ENCODE measurements at regions not wholly inside any gene's neighbourhood (a gene's known extent, or its start where the extent isn't known, plus 50 kb on each side); places are given as distances from the start of the nearest gene placed in this dataset.
"Not testable (repeated sequence)": the region's sequence is repeated elsewhere in the genome, so short reads cannot be mapped to it uniquely, and the experiment has no call there.

DNA sequence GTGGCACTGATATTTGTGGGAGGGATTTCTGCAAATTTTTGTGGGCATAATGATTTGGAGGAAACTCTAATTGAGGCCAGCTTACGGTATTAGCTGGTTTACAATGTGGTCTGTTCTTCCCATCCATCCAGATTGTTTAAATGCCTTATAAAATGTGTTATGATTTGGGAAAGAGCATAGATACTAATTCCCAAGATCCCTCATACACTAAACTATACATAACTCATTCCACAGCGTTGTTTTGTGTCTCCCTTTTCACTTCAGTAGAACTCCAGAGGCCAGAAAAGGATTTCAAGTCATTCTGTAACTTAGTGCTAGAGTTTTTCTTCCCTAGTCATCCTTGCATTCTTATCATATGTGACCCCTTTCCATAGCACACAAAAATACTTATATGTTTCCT lies 292.6 kb upstream of the NT5E start:
- no peak overlapping the region for H3K27ac Mint-ChIP-seq
- DNase-seq (ENCODE audit: low spot score in 2 of 2) = no peak
- no peak for ATAC-seq
- no peaks in the 10 kb centered on the region for H3K4me1 Mint-ChIP-seq
- peaks cover 5% of the 10 kb centered on the region for H3K9me3 Mint-ChIP-seq
- no peak overlapping the region for H3K4me3 Mint-ChIP-seq
- no peaks in the 10 kb centered on the region for H3K36me3 Mint-ChIP-seq

GRCh38 chr6:85143676-85144075 lies 306.2 kb upstream of the NT5E start:
- DNase-seq (ENCODE audit: low spot score in 2 of 2) (no peak), ATAC-seq (no peak)
- no peak overlapping the region for H3K27ac Mint-ChIP-seq
- no peak overlapping the region for H3K4me3 Mint-ChIP-seq
- H3K36me3 Mint-ChIP-seq = no peaks in the 10 kb centered on the region
- H3K9me3 Mint-ChIP-seq = peaks cover 11% of the 10 kb centered on the region
- H3K4me1 Mint-ChIP-seq = no peaks in the 10 kb centered on the region

DNA sequence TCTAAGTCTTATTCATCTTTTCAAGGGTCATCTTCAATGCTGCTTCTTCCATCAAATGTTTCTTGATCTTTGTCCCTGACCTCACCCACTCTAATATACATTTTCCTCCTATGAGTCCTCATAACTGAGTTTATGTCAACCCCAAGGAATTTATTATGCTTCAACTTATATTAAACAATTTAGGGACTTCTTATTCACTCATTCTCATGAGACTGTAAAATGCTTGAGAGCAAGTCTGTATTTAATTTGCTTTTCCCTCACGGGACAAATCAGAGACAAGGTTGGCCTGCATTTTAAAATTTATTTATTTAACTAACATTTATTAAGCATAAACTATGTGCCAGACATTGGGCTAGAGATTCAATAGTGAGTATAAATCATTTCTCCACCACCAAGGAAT lies 312.0 kb upstream of the NT5E start:
- no peak overlapping the region for H3K27ac Mint-ChIP-seq
- H3K4me1 Mint-ChIP-seq = no peaks in the 10 kb centered on the region
- no peak for DNase-seq (ENCODE audit: low spot score in 2 of 2)
- no peaks in the 10 kb centered on the region for H3K36me3 Mint-ChIP-seq
- H3K4me3 Mint-ChIP-seq = no peak overlapping the region
- peaks cover 8% of the 10 kb centered on the region for H3K9me3 Mint-ChIP-seq
- no peak for ATAC-seq

DNA sequence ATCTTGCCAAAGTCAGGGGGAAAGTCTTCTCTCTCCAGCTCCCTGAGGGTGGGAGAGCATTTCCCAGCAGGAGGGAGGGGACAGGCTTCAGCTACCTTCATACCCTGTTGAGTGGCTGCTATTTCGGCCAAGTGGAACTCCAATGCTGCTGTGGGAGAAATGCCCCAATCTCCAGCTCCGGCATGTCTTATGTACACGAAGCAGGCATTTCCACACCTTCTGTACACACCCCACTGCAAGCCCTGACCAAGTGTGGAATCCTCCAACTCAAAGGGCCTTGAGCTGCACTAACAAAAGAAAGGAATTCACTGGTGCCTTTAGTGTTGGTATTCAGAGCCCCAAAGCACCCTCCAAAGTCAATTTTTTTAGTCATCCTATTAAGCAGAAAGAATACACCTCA lies 313.6 kb upstream of the NT5E start:
- no peak for ATAC-seq
- peaks cover 8% of the 10 kb centered on the region for H3K9me3 Mint-ChIP-seq
- no peaks in the 10 kb centered on the region for H3K4me1 Mint-ChIP-seq
- H3K4me3 Mint-ChIP-seq = no peak overlapping the region
- H3K27ac Mint-ChIP-seq = no peak overlapping the region
- no peaks in the 10 kb centered on the region for H3K36me3 Mint-ChIP-seq
- no peak for DNase-seq (ENCODE audit: low spot score in 2 of 2)

- Mint-ChIP-seq H3K36me3 (no peaks in the 10 kb centered on the region), H3K27ac (no peak overlapping the region), H3K4me3 (no peak overlapping the region), H3K9me3 (peaks cover 8% of the 10 kb centered on the region), H3K4me1 (no peaks in the 10 kb centered on the region)
- DNase-seq (ENCODE audit: low spot score in 2 of 2) (no peak), ATAC-seq (no peak)
These were observed 314.3 kb upstream of the NT5E start for GRCh38 chr6:85135376-85136094.

- DNase-seq (ENCODE audit: low spot score in 2 of 2) (no peak), ATAC-seq (no peak)
- no peak overlapping the region for H3K27ac Mint-ChIP-seq
- no peak overlapping the region for H3K4me3 Mint-ChIP-seq
- peaks cover 3% of the 10 kb centered on the region for H3K9me3 Mint-ChIP-seq
- no peaks in the 10 kb centered on the region for H3K36me3 Mint-ChIP-seq
- H3K4me1 Mint-ChIP-seq = no peaks in the 10 kb centered on the region
These were observed 315.7 kb upstream of the NT5E start for GRCh38 chr6:85134172-85134571.

DNA sequence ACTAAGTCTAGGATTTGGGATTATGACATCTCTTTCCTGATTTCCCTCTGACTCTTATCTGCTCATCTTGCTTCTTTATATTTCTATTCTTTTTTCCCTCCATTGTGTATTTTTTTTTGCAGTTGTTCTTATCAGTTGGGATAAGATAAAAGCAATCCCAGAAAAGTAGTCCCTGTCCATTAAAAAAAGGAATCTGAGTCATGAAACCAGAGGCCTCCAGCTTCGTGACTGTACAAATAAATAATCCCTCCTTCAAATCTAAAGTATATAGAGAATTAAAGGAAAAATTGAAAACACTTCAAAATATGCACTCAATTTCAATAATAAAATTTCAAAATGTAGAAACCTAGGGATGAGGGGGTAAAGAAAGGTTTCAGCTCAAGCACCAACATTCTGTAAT lies 317.8 kb upstream of the NT5E start:
- Mint-ChIP-seq H3K4me1 (no peaks in the 10 kb centered on the region), H3K36me3 (no peaks in the 10 kb centered on the region), H3K27ac (no peak overlapping the region), H3K9me3 (no peaks in the 10 kb centered on the region), H3K4me3 (no peak overlapping the region)
- ATAC-seq = no peak
- no peak for DNase-seq (ENCODE audit: low spot score in 2 of 2)

DNA sequence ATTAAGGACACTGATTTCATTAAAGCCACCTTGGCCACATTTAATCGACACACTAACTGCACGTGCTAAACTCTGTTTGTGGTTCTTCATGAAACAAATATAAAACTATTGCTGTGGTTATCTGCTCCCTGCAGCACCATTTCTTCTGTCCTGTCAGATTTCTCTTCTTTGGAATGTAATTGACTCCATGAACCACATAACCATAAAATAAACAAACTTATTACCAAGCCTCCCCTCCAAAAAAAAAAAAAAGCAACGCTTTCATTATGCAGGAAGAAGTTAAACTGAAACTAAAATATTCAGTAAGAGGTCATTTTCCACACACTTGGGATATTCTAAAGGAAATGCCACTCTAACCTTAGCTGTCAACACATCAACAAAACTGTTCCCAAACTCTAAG lies 319.1 kb upstream of the NT5E start:
- no peak overlapping the region for H3K27ac Mint-ChIP-seq
- no peaks in the 10 kb centered on the region for H3K4me1 Mint-ChIP-seq
- no peak for DNase-seq (ENCODE audit: low spot score in 2 of 2)
- no peaks in the 10 kb centered on the region for H3K36me3 Mint-ChIP-seq
- H3K9me3 Mint-ChIP-seq = no peaks in the 10 kb centered on the region
- no peak overlapping the region for H3K4me3 Mint-ChIP-seq
- no peak for ATAC-seq

DNA sequence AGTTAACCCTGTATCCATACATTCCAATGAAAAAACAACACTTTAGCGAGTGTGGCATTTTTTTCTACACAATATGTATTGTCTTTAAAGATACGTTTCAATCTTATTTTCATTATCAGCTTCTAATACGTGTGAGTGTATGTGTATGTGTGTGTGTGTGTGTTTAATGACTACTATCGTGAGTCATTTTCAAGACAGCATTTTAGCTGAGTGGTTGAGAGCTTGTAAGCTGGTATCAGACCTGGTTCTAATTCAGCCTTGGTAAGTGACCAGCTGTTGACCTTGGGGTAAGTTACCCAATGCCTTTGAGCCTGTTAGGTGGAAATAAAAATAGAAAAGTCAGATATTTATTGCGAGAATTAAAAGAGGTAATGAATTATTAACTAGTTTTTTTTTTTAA lies 320.0 kb upstream of the NT5E start:
- no peaks in the 10 kb centered on the region for H3K9me3 Mint-ChIP-seq
- ATAC-seq (no peak), DNase-seq (ENCODE audit: low spot score in 2 of 2) (no peak)
- no peak overlapping the region for H3K27ac Mint-ChIP-seq
- no peak overlapping the region for H3K4me3 Mint-ChIP-seq
- no peaks in the 10 kb centered on the region for H3K4me1 Mint-ChIP-seq
- no peaks in the 10 kb centered on the region for H3K36me3 Mint-ChIP-seq

DNA sequence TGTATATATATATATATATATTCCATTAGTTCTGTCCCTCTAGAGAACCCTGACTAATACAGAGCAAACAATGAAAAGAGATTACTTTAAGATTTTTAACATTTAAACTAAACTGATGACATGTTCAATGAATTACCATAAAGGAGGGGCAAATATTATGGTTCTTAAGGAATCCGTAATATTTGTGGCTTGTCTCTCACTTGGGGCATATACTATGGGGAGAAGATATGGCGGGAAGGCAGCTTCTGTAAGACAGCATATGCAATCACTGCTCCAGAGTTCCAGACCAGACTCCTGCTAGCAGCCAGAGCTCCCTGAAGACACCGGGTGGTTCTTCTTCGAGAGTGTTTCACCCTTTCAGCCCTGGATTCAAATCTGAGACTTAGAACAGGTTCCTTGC lies 321.1 kb upstream of the NT5E start:
- Mint-ChIP-seq H3K4me3 (no peak overlapping the region), H3K9me3 (no peaks in the 10 kb centered on the region), H3K27ac (no peak overlapping the region), H3K4me1 (no peaks in the 10 kb centered on the region), H3K36me3 (no peaks in the 10 kb centered on the region)
- DNase-seq (ENCODE audit: low spot score in 2 of 2) (no peak), ATAC-seq (no peak)

- not testable (repeated sequence) for H3K4me3 Mint-ChIP-seq; H3K9me3 Mint-ChIP-seq; H3K36me3 Mint-ChIP-seq; H3K27ac Mint-ChIP-seq; H3K4me1 Mint-ChIP-seq; DNase-seq (ENCODE audit: low spot score in 2 of 2); ATAC-seq
These were observed 321.6 kb upstream of the NT5E start for GRCh38 chr6:85128256-85128655.

DNA sequence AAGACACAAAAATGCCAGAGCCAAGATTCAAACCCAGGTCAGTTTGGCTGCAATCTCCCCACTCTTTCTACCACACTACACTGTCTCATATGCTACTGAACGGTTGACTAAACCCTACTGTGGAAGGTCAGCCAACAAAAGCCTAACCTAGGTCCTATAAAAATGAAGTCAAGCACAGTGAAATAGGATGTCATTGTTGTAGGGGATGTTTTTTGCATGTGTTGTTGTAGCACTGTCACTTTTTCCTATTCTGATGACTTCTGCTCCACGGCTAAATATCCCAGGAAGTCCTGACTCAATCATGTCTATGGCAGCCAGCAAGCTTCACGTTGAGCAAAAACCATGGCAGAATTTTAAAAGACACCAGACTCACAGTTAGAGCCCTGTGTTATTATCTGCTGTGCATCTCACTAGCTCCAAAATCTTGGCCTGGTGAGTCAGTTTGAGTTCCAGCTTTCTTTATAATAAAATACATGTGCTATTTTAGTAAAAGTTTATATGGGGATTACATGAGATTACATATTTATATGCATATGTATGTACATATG lies 322.1 kb upstream of the NT5E start:
- Mint-ChIP-seq H3K9me3 (no peaks in the 10 kb centered on the region), H3K27ac (no peak overlapping the region), H3K36me3 (no peaks in the 10 kb centered on the region), H3K4me3 (no peak overlapping the region), H3K4me1 (no peaks in the 10 kb centered on the region)
- ATAC-seq (no peak), DNase-seq (ENCODE audit: low spot score in 2 of 2) (no peak)

DNA sequence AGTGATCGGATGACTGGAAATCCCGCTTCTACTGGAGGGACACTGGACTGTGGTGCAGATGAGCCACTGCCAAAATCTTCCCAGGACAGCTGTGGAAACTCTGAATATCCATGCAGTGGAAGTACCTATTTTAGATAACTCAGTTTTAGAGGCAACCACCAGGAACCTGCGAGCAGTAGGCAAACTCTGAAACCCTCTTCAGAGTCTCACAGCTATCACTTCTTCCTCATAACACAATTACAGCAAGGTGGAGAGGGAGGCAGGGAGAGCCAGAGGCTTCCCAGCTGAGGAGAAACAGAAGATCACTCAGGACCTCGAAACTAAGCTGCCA lies 322.8 kb upstream of the NT5E start:
- H3K4me3 Mint-ChIP-seq = no peak overlapping the region
- no peaks in the 10 kb centered on the region for H3K4me1 Mint-ChIP-seq
- no peak overlapping the region for H3K27ac Mint-ChIP-seq
- DNase-seq (ENCODE audit: low spot score in 2 of 2) = no peak
- H3K9me3 Mint-ChIP-seq = no peaks in the 10 kb centered on the region
- no peaks in the 10 kb centered on the region for H3K36me3 Mint-ChIP-seq
- no peak for ATAC-seq

- no peak overlapping the region for H3K27ac Mint-ChIP-seq
- DNase-seq (ENCODE audit: low spot score in 2 of 2) (no peak), ATAC-seq (no peak)
- no peaks in the 10 kb centered on the region for H3K4me1 Mint-ChIP-seq
- H3K4me3 Mint-ChIP-seq = no peak overlapping the region
- H3K9me3 Mint-ChIP-seq = no peaks in the 10 kb centered on the region
- no peaks in the 10 kb centered on the region for H3K36me3 Mint-ChIP-seq
These were observed 323.3 kb upstream of the NT5E start for GRCh38 chr6:85126485-85127167.

- ATAC-seq (no peak), DNase-seq (ENCODE audit: low spot score in 2 of 2) (no peak)
- Mint-ChIP-seq H3K9me3 (no peaks in the 10 kb centered on the region), H3K27ac (no peak overlapping the region), H3K4me1 (no peaks in the 10 kb centered on the region), H3K4me3 (no peak overlapping the region), H3K36me3 (no peaks in the 10 kb centered on the region)
These were observed 324.4 kb upstream of the NT5E start for GRCh38 chr6:85125526-85125925.
